Stimulated activated naive CD8-positive, alpha-beta T cell treated with anti-CD3 and anti-CD28 coated beads, Interleukin-15, Interleukin-2, amounts not matched to agents 100 ng/mL and 50 ng/mL, for 24 hours (primary cell): ENCODE measurements at regions not wholly inside any gene's neighbourhood (a gene's known extent, or its start where the extent isn't known, plus 50 kb on each side); places are given as distances from the start of the nearest gene placed in this dataset.

Experiments
- H3K27ac Mint-ChIP-seq: one replicate; pipeline ENCODE4 v1.8.0; 2021; ENCODE audit warnings: mild to moderate bottlenecking, mixed read lengths
- H3K27me3 Mint-ChIP-seq: one replicate; pipeline ENCODE4 v1.8.0; 2021; ENCODE audit warnings: mixed read lengths
- H3K36me3 Mint-ChIP-seq: one replicate; pipeline ENCODE4 v1.8.0; 2021; ENCODE audit warnings: low read depth, mixed read lengths
- H3K4me1 Mint-ChIP-seq: one replicate; pipeline ENCODE4 v1.8.0; 2021; ENCODE audit warnings: low read depth, mixed read lengths
- H3K4me3 Mint-ChIP-seq: one replicate; pipeline ENCODE4 v1.8.0; 2021; ENCODE audit warnings: mild to moderate bottlenecking, mixed read lengths
- H3K9me3 Mint-ChIP-seq: one replicate; pipeline ENCODE4 v1.8.0; 2021; ENCODE audit warnings: mixed read lengths

GRCh38 chr15:26421065-26421464 is 351.8 kb downstream of the GABRB3 start:
- Mint-ChIP-seq H3K9me3 (peaks cover 17% of the 10 kb centered on the region), H3K27ac (no peak overlapping the region), H3K36me3 (no peaks in the 10 kb centered on the region), H3K27me3 (no peaks in the 10 kb centered on the region), H3K4me1 (no peaks in the 10 kb centered on the region), H3K4me3 (no peak overlapping the region)

- Mint-ChIP-seq H3K4me3 (no peak overlapping the region), H3K4me1 (no peaks in the 10 kb centered on the region), H3K27ac (no peak overlapping the region), H3K27me3 (no peaks in the 10 kb centered on the region), H3K9me3 (no peaks in the 10 kb centered on the region), H3K36me3 (no peaks in the 10 kb centered on the region)
These were observed 377.2 kb downstream of the GABRB3 start for GRCh38 chr15:26395624-26396023.

- Mint-ChIP-seq H3K27me3 (no peaks in the 10 kb centered on the region), H3K9me3 (no peaks in the 10 kb centered on the region), H3K4me1 (no peaks in the 10 kb centered on the region), H3K4me3 (no peak overlapping the region), H3K27ac (no peak overlapping the region), H3K36me3 (no peaks in the 10 kb centered on the region)
These were observed 378.1 kb downstream of the GABRB3 start for GRCh38 chr15:26394801-26395200.

GRCh38 chr15:26392956-26393355 is 379.9 kb downstream of the GABRB3 start:
- Mint-ChIP-seq H3K9me3 (peaks cover 10% of the 10 kb centered on the region), H3K27me3 (no peaks in the 10 kb centered on the region), H3K36me3 (no peaks in the 10 kb centered on the region), H3K27ac (no peak overlapping the region), H3K4me1 (no peaks in the 10 kb centered on the region), H3K4me3 (no peak overlapping the region)

- Mint-ChIP-seq H3K27ac (no peak overlapping the region), H3K27me3 (no peaks in the 10 kb centered on the region), H3K9me3 (peaks cover 10% of the 10 kb centered on the region)
These were observed 381.2 kb downstream of the GABRB3 start for GRCh38 chr15:26391567-26392194.

GRCh38 chr15:26382444-26383072 is 390.3 kb downstream of the GABRB3 start:
- Mint-ChIP-seq H3K27me3 (no peaks in the 10 kb centered on the region), H3K9me3 (peaks cover 14% of the 10 kb centered on the region), H3K27ac (no peak overlapping the region), H3K4me1 (no peaks in the 10 kb centered on the region), H3K4me3 (no peak overlapping the region), H3K36me3 (no peaks in the 10 kb centered on the region)

More at GRCh38 chr15:26391567-26392194, 381.2 kb downstream of the GABRB3 start:
- Mint-ChIP-seq H3K4me3 (no peak overlapping the region), H3K36me3 (no peaks in the 10 kb centered on the region), H3K4me1 (no peaks in the 10 kb centered on the region)

GRCh38 chr15:26378304-26378703 is 394.6 kb downstream of the GABRB3 start:
- no peak overlapping the region for H3K4me3 Mint-ChIP-seq

GRCh38 chr15:26376243-26376642 is 396.6 kb downstream of the GABRB3 start:
- Mint-ChIP-seq H3K9me3 (peaks cover 48% of the 10 kb centered on the region), H3K4me1 (no peaks in the 10 kb centered on the region), H3K27ac (no peak overlapping the region), H3K27me3 (no peaks in the 10 kb centered on the region), H3K4me3 (no peak overlapping the region), H3K36me3 (no peaks in the 10 kb centered on the region)

More at GRCh38 chr15:26378304-26378703, 394.6 kb downstream of the GABRB3 start:
- no peak overlapping the region for H3K27ac Mint-ChIP-seq
- no peaks in the 10 kb centered on the region for H3K36me3 Mint-ChIP-seq
- H3K4me1 Mint-ChIP-seq = no peaks in the 10 kb centered on the region
- H3K9me3 Mint-ChIP-seq = peaks cover 38% of the 10 kb centered on the region
- H3K27me3 Mint-ChIP-seq = no peaks in the 10 kb centered on the region

GRCh38 chr15:26374806-26375205 is 398.1 kb downstream of the GABRB3 start:
- Mint-ChIP-seq H3K4me1 (no peaks in the 10 kb centered on the region), H3K27ac (no peak overlapping the region), H3K4me3 (no peak overlapping the region), H3K9me3 (peaks cover 54% of the 10 kb centered on the region), H3K36me3 (no peaks in the 10 kb centered on the region), H3K27me3 (no peaks in the 10 kb centered on the region)

- H3K4me1 Mint-ChIP-seq = no peaks in the 10 kb centered on the region
- peaks cover 42% of the 10 kb centered on the region for H3K9me3 Mint-ChIP-seq
- H3K27me3 Mint-ChIP-seq = no peaks in the 10 kb centered on the region
- no peak overlapping the region for H3K27ac Mint-ChIP-seq
- no peaks in the 10 kb centered on the region for H3K36me3 Mint-ChIP-seq
- no peak overlapping the region for H3K4me3 Mint-ChIP-seq
These were observed 400.2 kb downstream of the GABRB3 start for GRCh38 chr15:26372706-26373105.

- Mint-ChIP-seq H3K27ac (no peak overlapping the region), H3K4me1 (no peaks in the 10 kb centered on the region), H3K36me3 (no peaks in the 10 kb centered on the region), H3K4me3 (no peak overlapping the region), H3K27me3 (no peaks in the 10 kb centered on the region), H3K9me3 (peaks cover 19% of the 10 kb centered on the region)
These were observed 407.8 kb downstream of the GABRB3 start for GRCh38 chr15:26365077-26365476.

- Mint-ChIP-seq H3K4me1 (no peaks in the 10 kb centered on the region), H3K4me3 (no peak overlapping the region), H3K36me3 (no peaks in the 10 kb centered on the region), H3K9me3 (peaks cover 12% of the 10 kb centered on the region), H3K27ac (no peak overlapping the region), H3K27me3 (no peaks in the 10 kb centered on the region)
These were observed 413.0 kb downstream of the GABRB3 start for GRCh38 chr15:26359855-26360254.

GRCh38 chr15:26358708-26359107 is 414.2 kb downstream of the GABRB3 start:
- Mint-ChIP-seq H3K4me1 (no peaks in the 10 kb centered on the region), H3K27ac (no peak overlapping the region), H3K27me3 (no peaks in the 10 kb centered on the region), H3K36me3 (no peaks in the 10 kb centered on the region), H3K9me3 (peaks cover 12% of the 10 kb centered on the region), H3K4me3 (no peak overlapping the region)

GRCh38 chr15:26357653-26358052 is 415.2 kb downstream of the GABRB3 start:
- Mint-ChIP-seq H3K27me3 (no peaks in the 10 kb centered on the region), H3K4me3 (no peak overlapping the region), H3K4me1 (no peaks in the 10 kb centered on the region), H3K9me3 (peaks cover 12% of the 10 kb centered on the region), H3K27ac (no peak overlapping the region), H3K36me3 (no peaks in the 10 kb centered on the region)

GRCh38 chr15:26355472-26356074 is 417.3 kb downstream of the GABRB3 start:
- Mint-ChIP-seq H3K36me3 (no peaks in the 10 kb centered on the region), H3K27me3 (no peaks in the 10 kb centered on the region), H3K27ac (no peak overlapping the region), H3K4me3 (no peak overlapping the region), H3K4me1 (no peaks in the 10 kb centered on the region), H3K9me3 (no peaks in the 10 kb centered on the region)
